WTC11 (cell line): ENCODE measurements at regions not wholly inside any gene's neighbourhood (a gene's known extent, or its start where the extent isn't known, plus 50 kb on each side); places are given as distances from the start of the nearest gene placed in this dataset.

Experiments used
- ATAC-seq: fragments of 200-7000 bp; cut with Tn5 transposase; 2 replicates; pipeline ENCODE4 v1.10.0; 2021; ENCODE audit warnings: mild to moderate bottlenecking, moderate library complexity
- CTCF ChIA-PET: fragments of 300-600 bp; sonication (Branson Sonifier 250); formaldehyde crosslinking; loops from one replicate; lab custom pipeline; 2021; ENCODE audit warnings: antibody characterized with exemption; lab: Charles Lee
- POLR2A ChIA-PET: fragments of 350-600 bp; sonication (Branson Sonifier 250); formaldehyde crosslinking; loops from one replicate; lab custom pipeline; 2021; ENCODE audit warnings: antibody characterized with exemption; lab: Charles Lee
- DNase-seq: peaks from one replicate; pipeline ENCODE4 v3.0.0; 2021; ENCODE audit warnings: low spot score
- H3K27ac Mint-ChIP-seq: 2 replicates; pipeline ENCODE4 v1.8.0; 2021; ENCODE audit warnings: mixed read lengths
- H3K27me3 Mint-ChIP-seq: 2 replicates; pipeline ENCODE4 v1.8.0; 2021; ENCODE audit warnings: low read depth, mild to moderate bottlenecking, moderate library complexity, mixed read lengths
- H3K36me3 Mint-ChIP-seq: 2 replicates; pipeline ENCODE4 v1.8.0; 2021; ENCODE audit warnings: mixed read lengths
- H3K4me1 Mint-ChIP-seq: 2 replicates; pipeline ENCODE4 v1.8.0; 2022; ENCODE audit warnings: mixed read lengths
- H3K4me3 Mint-ChIP-seq: 2 replicates; pipeline ENCODE4 v1.8.0; 2021; ENCODE audit warnings: mild to moderate bottlenecking, moderate library complexity, mixed read lengths
- H3K9me3 Mint-ChIP-seq: 2 replicates; pipeline ENCODE4 v1.8.0; 2021; ENCODE audit warnings: mixed read lengths
- CBFB ChIP-seq: sonication (generic); formaldehyde crosslinking; IDR thresholded peaks from 2 replicates; pipeline ENCODE4 v1.8.1; 2022; ENCODE audit warnings: mild to moderate bottlenecking, low read depth, missing genetic modification reagents
- CDX4 ChIP-seq: fragments of 250-450 bp; sonication (Bioruptor Pico); IDR thresholded peaks from 2 replicates; pipeline ENCODE4 v1.9.0; 2021; ENCODE audit warnings: moderate library complexity, mild to moderate bottlenecking, inconsistent platforms, borderline replicate concordance
- MXD4 ChIP-seq: fragments of 250-450 bp; sonication (Bioruptor Pico); IDR thresholded peaks from 2 replicates; pipeline ENCODE4 v1.8.0; 2021; ENCODE audit warnings: mild to moderate bottlenecking, moderate library complexity, borderline replicate concordance
- NFE2L1 ChIP-seq: sonication (generic); formaldehyde crosslinking; IDR thresholded peaks from 2 replicates; pipeline ENCODE4 v1.8.1; 2023; ENCODE audit warnings: missing genetic modification reagents
- PRRX2 ChIP-seq: fragments of 250-450 bp; sonication (Bioruptor Pico); IDR thresholded peaks from 2 replicates; pipeline ENCODE4 v1.8.0; 2021; ENCODE audit warnings: mild to moderate bottlenecking
- RORB ChIP-seq: fragments of 250-450 bp; sonication (Bioruptor Pico); IDR thresholded peaks from 2 replicates; pipeline ENCODE4 v1.9.0; 2021; ENCODE audit warnings: mild to moderate bottlenecking
- USF1 ChIP-seq: sonication (generic); formaldehyde crosslinking; IDR thresholded peaks from 2 replicates; pipeline ENCODE4 v1.8.0; 2022; ENCODE audit warnings: mild to moderate bottlenecking, missing genetic modification reagents
- ZNF138 ChIP-seq: sonication (generic); formaldehyde crosslinking; conservative IDR thresholded peaks from 2 replicates; pipeline ENCODE4 v1.8.1; 2022; ENCODE audit warnings: mild to moderate bottlenecking, moderate library complexity, missing genetic modification reagents
- ZNF281 ChIP-seq: sonication (generic); formaldehyde crosslinking; IDR thresholded peaks from 2 replicates; pipeline ENCODE4 v1.8.0; 2023; ENCODE audit warnings: mild to moderate bottlenecking, missing genetic modification reagents
- ZNF671 ChIP-seq: fragments of 250-450 bp; sonication (Bioruptor Pico); IDR thresholded peaks from 2 replicates; pipeline ENCODE4 v1.8.0; 2021; ENCODE audit warnings: mild to moderate bottlenecking
- ZSCAN18 ChIP-seq: fragments of 250-450 bp; sonication (Bioruptor Pico); IDR thresholded peaks from 2 replicates; pipeline ENCODE4 v2.1.2; 2022; ENCODE audit warnings: mild to moderate bottlenecking, moderate library complexity
- TF ChIP-seq, protein P1 (sequence below): fragments of 250-450 bp; sonication (Bioruptor Pico); IDR thresholded peaks from 2 replicates; pipeline ENCODE4 v1.9.0; 2021; ENCODE audit warnings: mild to moderate bottlenecking
- TF ChIP-seq, protein P2 (sequence below): sonication (generic); formaldehyde crosslinking; IDR thresholded peaks from 2 replicates; pipeline ENCODE4 v1.8.1; 2022; ENCODE audit warnings: low read depth, mild to moderate bottlenecking, moderate library complexity, missing genetic modification reagents, borderline replicate concordance
- TF ChIP-seq, protein P3 (sequence below): sonication (generic); formaldehyde crosslinking; conservative IDR thresholded peaks from 2 replicates; pipeline ENCODE4 v1.8.1; 2023; ENCODE audit warnings: mild to moderate bottlenecking, low read depth, missing genetic modification reagents, moderate library complexity
- TF ChIP-seq, protein P4 (sequence below): sonication (generic); formaldehyde crosslinking; conservative IDR thresholded peaks from 2 replicates; pipeline ENCODE4 v1.8.1; 2022; ENCODE audit warnings: mild to moderate bottlenecking, missing genetic modification reagents
- TF ChIP-seq, protein P5 (sequence below): sonication (generic); formaldehyde crosslinking; IDR thresholded peaks from 2 replicates; pipeline ENCODE4 v1.8.1; 2023; ENCODE audit warnings: mild to moderate bottlenecking, missing genetic modification reagents

DNA sequence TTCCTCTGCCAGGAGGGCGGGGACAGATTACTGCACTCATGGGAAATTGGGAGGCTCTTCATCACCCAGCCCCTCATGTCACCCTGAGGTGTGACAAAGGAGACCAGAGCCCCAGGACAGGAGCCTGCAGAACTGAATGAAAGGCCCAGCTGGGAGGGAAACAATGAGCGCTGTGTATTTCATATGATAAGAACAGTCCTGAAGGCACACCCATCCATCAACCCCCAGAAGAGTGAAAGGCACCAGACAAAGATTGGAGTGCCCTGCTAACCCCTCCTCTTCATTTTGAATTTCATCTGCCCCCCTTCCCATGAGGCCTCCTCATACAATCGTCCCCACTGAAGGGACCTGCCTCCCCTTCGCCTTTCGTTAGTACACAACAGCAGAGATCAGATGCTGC, 160.0 kb upstream of the PRICKLE2 start:
- DNase-seq (no peak), ATAC-seq (no peak)
- H3K4me1 Mint-ChIP-seq: no peaks in the 10 kb centered on the region
- no peaks in the 10 kb centered on the region; the same call in 1 of the 2 replicates for H3K27me3 Mint-ChIP-seq
- H3K9me3 Mint-ChIP-seq: no peaks in the 10 kb centered on the region
- CTCF ChIA-PET: interaction anchor here (0.5 kb wide), 1 partner anchor 22 kb away, joined by 3 read pairs; no protein-coding TSS in a partner anchor
- H3K27ac Mint-ChIP-seq: no peak overlapping the region
- TF ChIP-seq NFE2L1 (no peak), PRRX2 (CRISPR knock-in tag) (no peak), ZSCAN18 (no peak), CDX4 (no peak), USF1 (CRISPR knock-in tag) (no peak), ZNF281 (no peak), ZNF138 (CRISPR knock-in tag) (no peak)
- TF ChIP-seq, protein P1, sequence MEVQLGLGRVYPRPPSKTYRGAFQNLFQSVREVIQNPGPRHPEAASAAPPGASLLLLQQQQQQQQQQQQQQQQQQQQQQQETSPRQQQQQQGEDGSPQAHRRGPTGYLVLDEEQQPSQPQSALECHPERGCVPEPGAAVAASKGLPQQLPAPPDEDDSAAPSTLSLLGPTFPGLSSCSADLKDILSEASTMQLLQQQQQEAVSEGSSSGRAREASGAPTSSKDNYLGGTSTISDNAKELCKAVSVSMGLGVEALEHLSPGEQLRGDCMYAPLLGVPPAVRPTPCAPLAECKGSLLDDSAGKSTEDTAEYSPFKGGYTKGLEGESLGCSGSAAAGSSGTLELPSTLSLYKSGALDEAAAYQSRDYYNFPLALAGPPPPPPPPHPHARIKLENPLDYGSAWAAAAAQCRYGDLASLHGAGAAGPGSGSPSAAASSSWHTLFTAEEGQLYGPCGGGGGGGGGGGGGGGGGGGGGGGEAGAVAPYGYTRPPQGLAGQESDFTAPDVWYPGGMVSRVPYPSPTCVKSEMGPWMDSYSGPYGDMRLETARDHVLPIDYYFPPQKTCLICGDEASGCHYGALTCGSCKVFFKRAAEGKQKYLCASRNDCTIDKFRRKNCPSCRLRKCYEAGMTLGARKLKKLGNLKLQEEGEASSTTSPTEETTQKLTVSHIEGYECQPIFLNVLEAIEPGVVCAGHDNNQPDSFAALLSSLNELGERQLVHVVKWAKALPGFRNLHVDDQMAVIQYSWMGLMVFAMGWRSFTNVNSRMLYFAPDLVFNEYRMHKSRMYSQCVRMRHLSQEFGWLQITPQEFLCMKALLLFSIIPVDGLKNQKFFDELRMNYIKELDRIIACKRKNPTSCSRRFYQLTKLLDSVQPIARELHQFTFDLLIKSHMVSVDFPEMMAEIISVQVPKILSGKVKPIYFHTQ: no peak
- TF ChIP-seq, protein P2, sequence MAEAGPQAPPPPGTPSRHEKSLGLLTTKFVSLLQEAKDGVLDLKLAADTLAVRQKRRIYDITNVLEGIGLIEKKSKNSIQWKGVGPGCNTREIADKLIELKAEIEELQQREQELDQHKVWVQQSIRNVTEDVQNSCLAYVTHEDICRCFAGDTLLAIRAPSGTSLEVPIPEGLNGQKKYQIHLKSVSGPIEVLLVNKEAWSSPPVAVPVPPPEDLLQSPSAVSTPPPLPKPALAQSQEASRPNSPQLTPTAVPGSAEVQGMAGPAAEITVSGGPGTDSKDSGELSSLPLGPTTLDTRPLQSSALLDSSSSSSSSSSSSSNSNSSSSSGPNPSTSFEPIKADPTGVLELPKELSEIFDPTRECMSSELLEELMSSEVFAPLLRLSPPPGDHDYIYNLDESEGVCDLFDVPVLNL (CRISPR knock-in tag): no peak
- TF ChIP-seq, protein P3, sequence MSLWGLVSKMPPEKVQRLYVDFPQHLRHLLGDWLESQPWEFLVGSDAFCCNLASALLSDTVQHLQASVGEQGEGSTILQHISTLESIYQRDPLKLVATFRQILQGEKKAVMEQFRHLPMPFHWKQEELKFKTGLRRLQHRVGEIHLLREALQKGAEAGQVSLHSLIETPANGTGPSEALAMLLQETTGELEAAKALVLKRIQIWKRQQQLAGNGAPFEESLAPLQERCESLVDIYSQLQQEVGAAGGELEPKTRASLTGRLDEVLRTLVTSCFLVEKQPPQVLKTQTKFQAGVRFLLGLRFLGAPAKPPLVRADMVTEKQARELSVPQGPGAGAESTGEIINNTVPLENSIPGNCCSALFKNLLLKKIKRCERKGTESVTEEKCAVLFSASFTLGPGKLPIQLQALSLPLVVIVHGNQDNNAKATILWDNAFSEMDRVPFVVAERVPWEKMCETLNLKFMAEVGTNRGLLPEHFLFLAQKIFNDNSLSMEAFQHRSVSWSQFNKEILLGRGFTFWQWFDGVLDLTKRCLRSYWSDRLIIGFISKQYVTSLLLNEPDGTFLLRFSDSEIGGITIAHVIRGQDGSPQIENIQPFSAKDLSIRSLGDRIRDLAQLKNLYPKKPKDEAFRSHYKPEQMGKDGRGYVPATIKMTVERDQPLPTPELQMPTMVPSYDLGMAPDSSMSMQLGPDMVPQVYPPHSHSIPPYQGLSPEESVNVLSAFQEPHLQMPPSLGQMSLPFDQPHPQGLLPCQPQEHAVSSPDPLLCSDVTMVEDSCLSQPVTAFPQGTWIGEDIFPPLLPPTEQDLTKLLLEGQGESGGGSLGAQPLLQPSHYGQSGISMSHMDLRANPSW (CRISPR knock-in tag): no peak
- TF ChIP-seq, protein P4, sequence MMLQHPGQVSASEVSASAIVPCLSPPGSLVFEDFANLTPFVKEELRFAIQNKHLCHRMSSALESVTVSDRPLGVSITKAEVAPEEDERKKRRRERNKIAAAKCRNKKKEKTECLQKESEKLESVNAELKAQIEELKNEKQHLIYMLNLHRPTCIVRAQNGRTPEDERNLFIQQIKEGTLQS (CRISPR knock-in tag): no peak
- H3K36me3 Mint-ChIP-seq: no peaks in the 10 kb centered on the region
- POLR2A ChIA-PET: no interaction called here
- H3K4me3 Mint-ChIP-seq: no peak overlapping the region

- ATAC-seq: no peak
- H3K4me3 Mint-ChIP-seq: no peak overlapping the region
- no peak for DNase-seq
- CTCF ChIA-PET: interaction anchor here (0.5 kb wide), 1 partner anchor 21 kb away, joined by 3 read pairs; no protein-coding TSS in a partner anchor
- no peak overlapping the region for H3K27ac Mint-ChIP-seq
- no peaks in the 10 kb centered on the region for H3K4me1 Mint-ChIP-seq
- H3K36me3 Mint-ChIP-seq: no peaks in the 10 kb centered on the region
- H3K9me3 Mint-ChIP-seq: no peaks in the 10 kb centered on the region
- POLR2A ChIA-PET: no interaction called here
- H3K27me3 Mint-ChIP-seq: no peaks in the 10 kb centered on the region; the same call in 1 of the 2 replicates
- TF ChIP-seq RORB (CRISPR knock-in tag) (no peak), ZNF671 (no peak), NFE2L1 (no peak), CBFB (CRISPR knock-in tag) (no peak), MXD4 (CRISPR knock-in tag) (no peak), USF1 (CRISPR knock-in tag) (no peak)
- TF ChIP-seq, protein P4 (CRISPR knock-in tag): no peak
- TF ChIP-seq, protein P5, sequence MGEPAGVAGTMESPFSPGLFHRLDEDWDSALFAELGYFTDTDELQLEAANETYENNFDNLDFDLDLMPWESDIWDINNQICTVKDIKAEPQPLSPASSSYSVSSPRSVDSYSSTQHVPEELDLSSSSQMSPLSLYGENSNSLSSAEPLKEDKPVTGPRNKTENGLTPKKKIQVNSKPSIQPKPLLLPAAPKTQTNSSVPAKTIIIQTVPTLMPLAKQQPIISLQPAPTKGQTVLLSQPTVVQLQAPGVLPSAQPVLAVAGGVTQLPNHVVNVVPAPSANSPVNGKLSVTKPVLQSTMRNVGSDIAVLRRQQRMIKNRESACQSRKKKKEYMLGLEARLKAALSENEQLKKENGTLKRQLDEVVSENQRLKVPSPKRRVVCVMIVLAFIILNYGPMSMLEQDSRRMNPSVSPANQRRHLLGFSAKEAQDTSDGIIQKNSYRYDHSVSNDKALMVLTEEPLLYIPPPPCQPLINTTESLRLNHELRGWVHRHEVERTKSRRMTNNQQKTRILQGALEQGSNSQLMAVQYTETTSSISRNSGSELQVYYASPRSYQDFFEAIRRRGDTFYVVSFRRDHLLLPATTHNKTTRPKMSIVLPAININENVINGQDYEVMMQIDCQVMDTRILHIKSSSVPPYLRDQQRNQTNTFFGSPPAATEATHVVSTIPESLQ (CRISPR knock-in tag): no peak
Observed at GRCh38 chr3:64384561-64384960, 159.3 kb upstream of the PRICKLE2 start.
